Activated CD4-positive, CD25-positive, alpha-beta regulatory T cell treated with anti-CD3 and anti-CD28 coated beads, Interleukin-2, amount 50 U/mL, for 24 hours (primary cell): ENCODE measurements at regions not wholly inside any gene's neighbourhood (a gene's known extent, or its start where the extent isn't known, plus 50 kb on each side); places are given as distances from the start of the nearest gene placed in this dataset.
"Not testable (repeated sequence)": the region's sequence is repeated elsewhere in the genome, so short reads cannot be mapped to it uniquely, and the experiment has no call there.

Experiments
- ATAC-seq, 2 donors: fragments of 150-1000 bp; cut with Tn5 transposase; one replicate each; pipeline ENCODE4 v1.10.0; 2021; ENCODE audit warnings: mild to moderate bottlenecking in 1 of 2, moderate library complexity in 1 of 2

DNA sequence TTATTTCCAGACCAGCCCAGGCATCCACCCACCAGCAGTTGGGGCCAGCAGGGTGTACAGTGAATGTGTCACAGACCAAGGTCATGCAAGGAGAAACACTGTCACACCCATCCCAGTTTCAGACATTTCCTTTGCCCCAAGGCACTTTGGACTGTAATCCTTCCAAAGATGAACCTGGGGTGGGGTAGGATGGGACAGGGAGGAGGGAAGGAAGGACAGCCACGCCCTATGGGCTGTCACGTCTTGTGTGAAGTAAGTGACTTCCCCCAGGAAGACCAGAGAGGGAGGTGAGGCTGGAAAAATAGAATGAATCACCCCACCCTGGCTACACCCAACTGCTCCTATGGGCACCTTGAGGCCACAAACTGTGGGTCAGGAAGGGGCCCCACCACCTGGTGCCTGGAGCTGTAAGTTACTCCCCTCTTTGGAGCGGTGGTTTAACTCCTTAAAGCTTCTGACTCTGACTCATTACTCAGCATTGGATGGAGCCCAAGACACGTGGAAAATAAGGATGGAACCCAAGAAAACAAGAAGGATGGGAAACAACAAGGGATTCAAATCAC, 349.9 kb upstream of the KLF3 start:
- ATAC-seq = no peak

DNA sequence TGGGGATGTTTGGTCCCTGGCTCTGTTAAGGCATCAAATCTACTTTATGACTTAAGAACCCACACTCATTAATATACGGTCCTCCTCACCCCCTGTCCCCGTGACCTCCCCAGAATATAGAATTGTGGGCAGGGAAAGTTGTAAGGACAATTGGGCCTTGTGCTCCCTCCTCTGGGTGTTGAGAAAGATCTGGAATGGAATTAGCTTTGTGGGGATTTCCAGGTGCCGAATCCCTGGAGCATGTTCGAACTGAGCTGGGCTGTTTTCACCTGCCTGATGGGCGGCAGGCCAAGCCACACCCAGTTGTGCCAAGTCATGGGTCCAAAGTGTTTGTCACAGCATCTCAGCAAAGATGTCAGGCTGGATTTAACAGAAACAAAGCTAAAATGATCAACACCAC, 349.3 kb upstream of the KLF3 start:
- no peak for ATAC-seq

DNA sequence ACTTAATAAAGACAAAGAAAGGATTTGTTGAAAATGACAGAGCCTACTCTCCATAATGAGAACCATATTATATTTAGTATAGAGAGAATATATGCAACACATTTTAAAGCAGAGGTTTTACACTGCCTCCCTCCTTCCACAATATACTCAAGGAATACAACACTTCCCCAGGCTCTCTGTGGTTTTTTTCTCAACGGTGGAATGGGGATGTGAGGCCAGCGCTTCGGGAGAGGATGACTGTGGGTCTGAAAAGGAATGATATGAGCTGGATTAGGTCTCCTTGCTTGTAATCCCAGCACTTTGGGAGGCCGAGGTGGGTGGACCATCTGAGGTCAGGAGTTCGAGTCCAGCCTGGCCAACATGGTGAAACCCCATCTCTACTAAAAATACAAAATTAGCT, 348.7 kb upstream of the KLF3 start:
- ATAC-seq = no peak

DNA sequence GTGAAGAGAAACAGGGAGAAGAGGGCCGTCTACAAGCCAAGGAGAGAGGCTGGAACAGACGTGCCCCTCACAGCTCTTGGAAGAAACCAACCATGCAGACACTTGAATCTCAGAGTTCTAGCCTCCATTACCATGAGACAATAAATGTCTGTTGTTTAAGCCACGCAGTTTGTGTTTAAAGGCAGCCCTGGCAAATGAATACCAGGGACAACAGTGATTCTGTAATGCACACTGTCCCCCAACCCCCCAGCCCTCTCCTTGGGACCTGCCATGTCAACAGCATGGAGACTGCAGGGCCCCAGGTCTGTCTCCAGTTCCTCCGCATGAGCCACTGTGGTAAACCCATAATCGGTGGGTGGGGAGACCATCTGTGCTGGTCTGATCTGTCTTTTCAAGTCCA, 348.0 kb upstream of the KLF3 start:
- ATAC-seq = no peak

DNA sequence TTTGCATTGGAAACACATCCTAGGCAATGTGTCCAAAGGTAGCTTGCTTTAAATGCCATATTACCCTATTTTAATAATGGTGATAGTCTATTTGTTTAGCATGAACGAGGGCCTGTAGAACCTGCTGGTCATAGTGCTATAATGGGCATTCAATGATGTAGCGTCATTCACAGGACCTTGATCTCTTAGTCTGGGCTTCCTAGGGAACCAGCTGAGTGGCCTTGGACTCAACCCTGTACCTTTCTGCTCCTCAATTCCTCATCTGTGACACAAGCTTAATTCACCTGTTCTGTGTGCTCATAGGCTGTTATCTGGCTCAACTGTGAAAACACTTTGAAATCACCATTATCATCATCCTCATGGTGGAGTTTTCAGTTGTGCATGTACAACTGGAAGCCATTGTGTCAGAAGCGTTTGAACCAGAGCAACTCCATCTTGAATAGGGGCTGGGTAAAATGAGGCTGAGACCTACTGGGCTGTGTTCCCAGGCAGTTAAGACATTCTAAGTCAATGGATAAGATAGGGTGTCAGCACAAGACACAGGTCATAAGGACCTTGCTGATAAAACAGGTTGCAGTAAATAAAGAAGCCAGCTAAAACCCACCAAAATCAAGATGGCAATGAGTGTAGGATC, 346.8 kb upstream of the KLF3 start:
- ATAC-seq = no peak

DNA sequence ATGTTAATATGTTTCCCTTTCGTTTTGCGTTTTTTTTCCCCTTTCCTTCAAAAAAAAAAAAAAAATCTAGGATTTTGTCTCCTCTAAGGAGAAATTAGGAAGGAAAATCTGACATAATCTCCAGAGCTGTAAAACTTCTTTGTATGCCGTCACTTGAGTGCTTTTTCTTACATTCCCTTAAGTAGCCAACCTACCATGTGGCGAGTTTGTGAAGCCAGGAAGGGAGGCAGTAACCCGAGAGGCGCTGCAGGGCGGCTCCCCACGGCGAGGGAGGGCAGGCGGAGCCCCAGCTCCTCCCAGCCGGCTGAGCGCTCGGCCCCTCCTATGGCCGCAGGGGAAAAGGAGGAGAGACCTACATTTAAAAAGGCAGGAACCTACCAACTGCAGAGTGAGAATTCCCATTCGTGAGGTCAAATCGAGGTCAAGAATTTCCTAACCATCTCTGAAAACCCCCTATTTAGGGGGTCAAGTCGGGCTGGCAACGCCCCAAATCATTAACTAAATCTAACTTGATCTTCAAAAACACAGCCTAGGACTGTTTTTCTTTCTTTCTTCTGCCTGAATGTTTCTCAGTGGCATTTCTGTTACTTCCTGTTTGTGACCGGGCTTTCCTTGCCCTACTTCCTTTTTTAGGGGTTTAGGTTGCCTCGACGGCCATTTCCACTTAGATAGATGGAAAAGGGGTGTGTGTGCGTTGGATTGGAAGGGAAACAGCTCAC, 345.1 kb upstream of the KLF3 start:
- peak; percentile 86 to 91 for ATAC-seq

DNA sequence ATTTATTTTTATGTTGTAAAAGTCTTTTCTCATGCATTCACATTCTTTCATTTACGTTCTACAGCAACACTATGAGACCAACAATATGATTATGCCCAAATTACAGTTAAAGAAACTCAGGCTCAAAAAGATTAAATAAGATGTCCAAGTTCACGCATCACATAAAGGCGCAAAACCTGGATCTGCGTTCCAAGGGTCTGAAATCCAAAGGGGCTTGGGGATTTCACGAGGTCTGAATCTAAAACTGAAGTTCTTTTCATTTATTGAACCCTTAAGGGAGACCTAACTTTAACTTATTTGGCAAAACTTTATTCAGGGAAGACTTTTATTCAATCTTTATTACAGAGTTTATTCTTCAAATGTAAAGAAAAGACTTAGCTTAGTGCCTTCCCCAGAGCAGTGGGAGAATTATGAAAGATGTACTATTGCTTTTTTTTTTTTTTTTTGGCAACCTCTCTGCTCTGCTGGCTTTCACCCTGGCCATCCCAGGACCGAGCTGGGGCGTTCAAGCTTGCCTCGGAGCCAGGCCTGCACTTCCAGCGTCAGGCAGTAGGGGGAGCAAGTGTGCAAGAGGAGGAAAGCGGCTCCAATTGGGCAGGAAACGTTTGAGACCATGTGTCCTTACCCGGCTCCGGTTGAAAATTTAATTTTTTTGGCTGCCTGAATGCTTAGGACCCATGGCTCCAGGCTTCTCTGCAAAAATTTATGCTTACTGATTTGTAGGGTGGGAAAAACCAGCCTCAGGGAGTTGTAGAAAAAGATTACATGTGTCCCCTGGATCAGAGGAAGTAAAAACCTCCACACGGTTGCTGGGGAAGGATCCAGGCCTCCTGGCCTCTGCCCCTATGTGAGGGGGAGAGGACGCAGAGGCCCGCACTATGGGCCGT, 344.3 kb upstream of the KLF3 start:
- peak; percentile 75 for ATAC-seq

DNA sequence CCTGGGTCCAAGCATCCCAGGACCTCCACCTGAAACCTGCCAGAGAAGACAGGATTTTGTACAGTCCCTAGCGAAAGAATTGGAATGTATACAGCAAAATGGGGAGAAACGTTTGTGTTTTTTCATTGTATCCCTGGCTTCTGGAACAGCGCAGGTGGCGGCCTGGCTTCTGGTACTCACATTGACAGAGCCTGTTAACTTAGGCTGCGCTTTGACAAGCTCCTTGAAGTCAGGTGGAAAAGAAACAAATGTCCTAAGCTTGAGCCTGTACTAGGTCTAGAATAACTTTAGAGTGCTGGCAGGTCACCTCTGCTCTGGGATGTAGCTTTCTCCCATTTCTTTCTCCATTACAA, 343.7 kb upstream of the KLF3 start:
- no peak for ATAC-seq

DNA sequence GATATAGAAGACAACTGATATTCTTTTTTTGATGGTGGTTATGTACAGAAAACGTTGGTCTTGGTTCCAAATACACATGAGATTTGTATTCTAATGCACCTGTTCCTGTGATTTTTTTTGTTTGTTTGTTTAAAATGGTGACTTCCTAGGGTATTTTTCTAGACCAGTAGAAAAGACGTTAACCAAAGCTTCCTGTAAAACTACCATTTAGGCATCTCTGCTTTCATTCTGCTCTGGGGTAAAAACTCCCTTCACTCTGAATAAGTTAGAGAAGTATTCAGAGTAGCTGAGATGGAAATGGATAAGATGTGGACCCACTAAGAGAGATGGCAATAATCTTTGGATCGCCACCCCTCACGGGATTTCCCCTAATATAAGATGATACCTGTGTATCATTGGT, 343.2 kb upstream of the KLF3 start:
- ATAC-seq = no peak

DNA sequence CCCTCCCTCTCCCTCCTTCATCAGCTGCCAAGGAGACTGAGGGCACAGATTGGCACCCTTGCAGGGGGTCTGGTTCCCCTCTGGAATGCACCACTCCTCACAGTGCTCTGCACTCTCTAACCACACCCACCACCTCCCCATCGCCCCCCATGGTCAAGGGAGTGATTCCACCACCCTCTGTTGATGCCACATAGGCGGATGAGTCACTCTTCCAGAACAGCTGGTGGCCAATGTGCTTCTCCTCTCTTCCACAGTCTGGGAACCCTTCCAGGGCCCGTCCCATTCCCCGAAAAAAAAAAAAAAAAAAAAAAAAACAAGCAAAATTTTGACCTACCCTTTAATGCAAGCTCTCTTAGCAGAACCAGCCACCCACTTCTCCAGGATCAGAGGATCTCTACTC, 341.3 kb upstream of the KLF3 start:
- ATAC-seq = no peak

DNA sequence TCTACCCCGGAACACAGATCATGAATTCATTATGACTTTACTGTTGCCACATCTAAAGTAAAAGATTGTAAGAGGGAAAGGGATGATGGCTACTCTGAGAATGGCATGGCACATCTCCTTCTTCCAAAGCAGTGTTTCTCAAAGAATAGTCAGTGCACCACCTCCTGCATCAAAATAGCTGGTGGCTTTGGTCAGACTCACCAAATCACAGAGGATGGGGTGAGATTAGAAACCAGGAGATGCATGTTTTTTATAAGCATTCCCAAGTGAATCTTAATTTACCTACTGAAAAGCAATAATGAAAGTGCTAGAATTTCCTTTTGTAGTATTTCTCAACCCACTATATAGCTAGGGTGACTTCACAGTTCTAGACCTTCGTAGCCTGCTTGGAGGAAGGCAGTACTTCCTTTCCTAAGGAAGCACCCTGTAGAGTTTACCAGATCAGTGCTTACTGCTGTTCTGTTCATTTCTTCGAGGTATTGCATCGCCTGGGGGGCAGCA, 340.8 kb upstream of the KLF3 start:
- no peak for ATAC-seq

DNA sequence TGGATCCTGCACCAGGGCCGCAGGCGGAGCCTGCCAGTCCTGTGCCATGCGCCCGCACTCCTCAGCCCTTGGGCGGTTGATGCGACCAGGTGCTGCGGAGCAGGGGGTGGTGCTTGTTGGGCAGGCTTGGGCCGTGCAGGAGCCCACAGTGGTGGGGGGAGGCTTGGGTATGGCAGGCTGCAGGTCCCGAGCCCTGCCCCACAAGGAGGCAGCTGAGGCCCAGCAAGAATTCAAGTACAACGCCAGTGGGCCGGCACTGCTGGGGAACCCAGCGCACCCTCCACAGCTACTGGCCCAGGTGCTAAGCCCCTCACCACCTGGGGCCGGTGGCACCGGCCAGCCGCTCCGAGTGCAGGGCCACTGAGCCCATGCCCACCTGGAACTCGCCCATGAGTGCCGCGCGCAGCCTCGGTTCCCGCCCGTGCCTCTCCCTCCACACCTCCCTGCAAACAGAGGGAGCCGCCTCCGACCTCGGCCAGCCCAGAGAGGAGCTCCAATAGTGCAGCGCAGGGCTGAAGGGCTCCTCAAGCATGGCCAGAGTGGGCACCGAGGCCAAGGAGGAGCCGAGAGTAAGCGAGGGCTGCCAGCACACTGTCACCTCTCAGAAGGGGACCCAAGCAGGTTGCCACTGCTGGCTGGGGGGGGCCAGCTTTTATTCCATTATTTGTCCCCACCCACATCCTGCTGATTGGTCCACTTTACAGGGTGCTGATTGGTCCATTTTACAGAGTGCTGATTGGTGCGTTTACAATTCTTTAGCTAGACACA, 339.0 kb upstream of the KLF3 start:
- no peak for ATAC-seq

DNA sequence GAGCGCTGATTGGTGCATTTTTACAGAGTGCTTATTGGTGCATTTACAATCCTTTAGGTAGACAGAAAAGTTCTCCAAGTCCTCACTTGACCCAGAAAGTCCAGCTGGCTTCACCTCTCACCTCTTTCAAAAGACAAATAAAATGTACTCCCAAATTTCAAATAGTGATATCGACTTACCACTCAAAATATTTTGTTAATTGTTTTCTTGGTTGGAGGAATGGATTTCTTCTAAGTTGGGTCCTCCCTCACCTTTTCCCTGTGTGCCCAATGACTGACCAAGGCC, 338.4 kb upstream of the KLF3 start:
- no peak for ATAC-seq

DNA sequence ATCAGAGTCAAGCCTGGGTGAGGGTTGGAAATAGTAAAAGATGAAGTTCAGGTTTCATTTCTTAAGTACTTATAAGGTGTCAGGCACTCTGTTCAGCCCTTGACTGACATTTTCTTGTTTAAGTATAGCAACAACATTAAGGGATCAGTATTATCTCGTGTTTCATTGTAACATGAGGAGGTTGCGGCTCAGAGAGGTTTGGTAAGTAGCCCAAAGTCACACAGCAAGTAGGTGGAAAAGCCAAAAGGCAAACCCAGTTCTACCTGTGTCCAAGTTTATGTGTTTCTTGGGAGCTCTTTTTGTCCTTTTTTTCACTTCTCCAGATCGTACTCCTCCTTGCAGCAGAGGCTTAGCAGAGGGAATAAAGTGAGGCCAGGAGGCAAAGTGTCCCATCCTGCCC, 337.5 kb upstream of the KLF3 start:
- ATAC-seq = no peak

DNA sequence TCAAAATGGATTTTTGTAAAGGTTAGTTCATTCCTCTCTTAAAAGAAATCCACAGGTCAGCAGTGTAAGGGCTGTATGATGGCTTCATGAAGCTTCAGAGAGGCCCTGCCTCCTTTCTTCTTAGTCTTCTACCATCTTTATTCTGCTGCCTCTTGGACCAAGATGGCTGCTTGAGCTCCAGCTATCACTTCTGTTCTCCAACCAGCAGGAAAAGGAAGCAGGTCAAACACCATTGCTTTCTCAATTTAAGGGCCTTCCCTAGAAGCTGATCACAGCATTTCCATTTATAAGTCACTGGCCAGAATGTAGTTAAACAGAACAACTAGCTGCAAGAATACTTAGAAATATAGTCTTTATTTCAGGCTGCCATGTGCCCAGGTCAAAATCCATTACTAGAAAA, 336.8 kb upstream of the KLF3 start:
- ATAC-seq = no peak

DNA sequence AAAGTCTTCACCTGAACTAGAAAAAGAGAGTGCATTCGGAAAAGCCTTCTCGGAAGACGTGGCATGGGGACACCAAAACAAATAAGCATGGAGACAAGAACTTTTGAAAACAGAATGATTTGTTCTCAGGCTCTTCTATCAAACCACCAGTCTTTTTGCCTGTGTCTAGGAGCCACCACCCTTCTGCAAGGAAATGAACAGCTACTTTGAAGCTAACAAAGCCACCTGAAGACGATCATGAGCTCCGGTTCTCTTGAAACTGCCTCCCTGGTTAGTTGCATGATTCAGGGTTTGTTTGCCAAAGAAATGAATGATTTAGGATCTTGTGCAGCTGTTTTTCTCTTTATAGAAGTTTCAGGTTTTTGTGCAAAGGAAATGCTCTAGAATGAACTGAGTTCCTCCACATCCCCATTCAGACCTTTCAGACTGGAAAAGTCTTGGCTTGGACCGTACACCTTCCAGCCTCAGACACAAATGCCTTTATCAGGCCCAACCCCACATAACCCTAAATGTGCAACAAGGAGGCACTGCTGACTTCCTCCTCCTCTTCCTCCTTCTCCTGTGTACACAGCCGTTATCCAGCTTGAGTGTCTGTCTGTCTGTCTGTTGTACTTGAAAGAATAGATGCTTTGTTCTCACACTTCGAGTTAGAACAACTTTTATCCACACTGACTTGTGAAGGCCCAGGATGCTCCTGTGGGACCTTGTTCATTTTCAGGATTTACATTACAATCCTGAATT, 334.8 kb upstream of the KLF3 start:
- peak in 1 of 2 donors; percentile 28 for ATAC-seq

DNA sequence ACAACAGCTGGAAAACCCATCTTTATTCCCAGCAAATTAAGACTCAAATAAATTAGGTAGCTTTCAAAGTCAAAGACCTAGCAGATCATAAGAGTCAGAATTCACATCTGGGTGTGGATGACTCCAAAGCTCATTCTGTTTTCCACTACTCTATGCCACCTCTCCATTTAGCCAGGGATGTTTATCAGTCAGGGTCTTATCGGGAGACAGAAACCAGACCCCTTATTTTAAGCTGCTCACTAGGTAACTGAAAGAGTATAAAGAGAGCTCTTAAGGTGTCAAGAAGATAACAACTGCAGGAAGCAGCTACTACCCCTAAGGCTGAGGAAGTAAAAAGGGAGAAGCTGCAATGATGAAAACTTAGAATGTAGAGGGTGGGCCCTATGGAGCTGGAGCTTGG, 333.7 kb upstream of the KLF3 start:
- ATAC-seq = no peak

DNA sequence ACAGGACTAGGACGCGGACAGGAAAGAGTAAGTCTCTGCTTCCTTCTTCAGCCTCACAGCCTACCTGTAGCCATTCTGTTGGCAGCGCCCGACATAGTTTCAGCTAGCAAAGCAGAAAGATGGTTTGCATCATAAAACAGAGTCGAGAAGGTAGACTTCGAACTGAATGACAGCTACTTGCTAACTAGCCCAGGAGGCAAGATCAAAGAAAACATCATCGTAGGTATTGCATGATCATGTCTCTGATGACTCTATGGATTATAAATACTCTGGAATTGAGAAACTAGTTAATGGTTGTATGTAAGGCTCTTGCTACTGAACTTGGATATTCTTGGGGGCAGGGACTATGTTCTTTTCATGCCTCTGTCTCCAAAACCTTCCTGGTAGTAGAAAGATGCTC, 333.1 kb upstream of the KLF3 start:
- ATAC-seq = no peak

DNA sequence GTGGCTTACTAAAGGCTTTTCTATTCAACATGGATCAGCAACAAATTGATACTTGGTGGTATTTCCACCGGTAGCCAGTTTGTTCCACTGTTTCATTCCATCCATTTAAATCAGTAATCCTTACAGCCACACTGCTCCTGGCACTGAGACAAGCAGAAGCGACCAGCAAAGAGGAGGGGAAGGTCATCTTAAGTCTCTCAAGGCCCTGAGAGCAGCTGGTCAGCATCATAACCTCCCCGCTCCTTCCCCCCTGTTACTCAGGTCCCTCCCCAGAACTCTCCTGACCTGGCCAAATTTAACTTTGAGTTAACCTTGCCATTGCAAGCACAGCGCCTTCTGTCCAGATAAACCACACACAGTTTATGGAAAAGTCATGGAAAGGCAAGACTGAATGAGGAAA, 331.3 kb upstream of the KLF3 start:
- no peak for ATAC-seq

DNA sequence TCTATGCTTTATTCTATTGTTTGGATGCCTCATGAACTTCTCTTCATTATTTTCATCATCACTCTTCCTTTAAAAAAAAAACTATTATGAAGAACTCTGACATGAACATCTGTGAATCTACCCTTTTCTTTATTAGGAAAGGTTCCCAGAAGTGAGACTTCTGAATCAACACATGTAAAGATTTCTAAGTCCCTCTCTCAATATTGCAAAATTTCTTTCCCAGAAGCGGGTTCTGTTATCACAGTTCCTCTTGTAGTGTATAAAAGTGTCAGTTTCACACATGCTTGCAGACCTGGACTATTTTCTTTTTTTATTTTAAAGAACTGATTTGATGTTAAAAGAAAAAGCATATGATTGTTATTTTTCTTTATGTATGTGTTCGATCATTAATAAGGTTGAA, 330.8 kb upstream of the KLF3 start:
- ATAC-seq = no peak

DNA sequence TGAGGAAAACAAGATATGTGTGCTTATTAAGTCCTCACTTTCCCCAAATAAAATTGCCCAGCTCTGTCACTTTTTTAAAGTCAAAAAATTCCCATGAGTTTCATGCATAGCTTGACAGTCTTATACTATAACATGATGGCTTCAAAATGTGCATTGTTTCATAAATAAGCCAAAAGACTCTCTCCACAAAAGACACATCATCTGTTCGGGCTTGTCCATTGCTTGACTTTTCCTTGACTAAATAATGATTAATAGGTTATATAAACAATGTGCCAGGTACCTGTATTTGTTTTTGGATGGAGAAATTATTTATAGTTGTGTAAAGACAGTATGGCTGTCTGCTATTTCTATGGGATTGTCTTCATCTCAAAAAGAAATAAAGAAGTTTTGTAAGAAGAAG, 329.2 kb upstream of the KLF3 start:
- no peak for ATAC-seq

DNA sequence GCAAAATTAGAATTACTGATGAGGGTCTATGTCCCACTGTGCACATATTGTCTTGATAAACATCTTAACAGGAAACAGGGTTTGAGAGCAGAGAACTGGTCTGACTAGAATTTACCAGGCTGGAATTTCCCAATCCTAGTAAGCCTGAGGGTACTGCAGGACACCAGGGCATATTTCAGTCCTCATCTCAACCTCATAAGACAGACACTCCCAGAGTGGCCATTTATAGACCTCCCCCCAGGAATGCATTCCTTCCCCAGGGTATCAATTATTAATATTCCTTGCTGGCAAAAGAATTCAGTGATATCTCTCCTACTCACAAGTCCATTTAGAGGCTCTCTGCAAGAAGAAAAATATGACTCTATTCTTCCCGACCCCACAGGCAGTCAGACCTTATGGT, 325.1 kb upstream of the KLF3 start:
- not testable (repeated sequence) for ATAC-seq
